RWPE1 (cell line): ENCODE measurements at regions not wholly inside any gene's neighbourhood (a gene's known extent, or its start where the extent isn't known, plus 50 kb on each side); places are given as distances from the start of the nearest gene placed in this dataset.

Experiments
- CTCF ChIA-PET: fragments of 350-600 bp; sonication (Branson Sonifier 250); formaldehyde crosslinking; extraction: SDS; loops from one replicate; lab custom pipeline; 2021; lab: Yijun Ruan, JAX
- POLR2A ChIA-PET: fragments of 400-600 bp; formaldehyde crosslinking; extraction: SDS; loops from one replicate; lab custom pipeline; 2020; ENCODE audit warnings: antibody characterized with exemption; ENCODE audit not compliant: low non-redundant PET; lab: Yijun Ruan, JAX
- DNase-seq: peaks from one replicate; pipeline ENCODE4 v3.0.0; 2012; ENCODE audit warnings: low spot score
- H3K27ac ChIP-seq: fragments of 450-650 bp; 2 replicates; pipeline ENCODE4 v1.5.1; 2017
- CTCF ChIP-seq: fragments of 450-650 bp; conservative IDR thresholded peaks from 2 replicates; pipeline ENCODE4 v1.5.1; 2017; ENCODE audit warnings: low read depth, mild to moderate bottlenecking

GRCh38 chr9:38308136-38308535 is 84.4 kb upstream of the ALDH1B1 start:
- no peak for DNase-seq
- ChIA-PET POLR2A (no interaction called here), CTCF (no interaction called here)
- H3K27ac ChIP-seq = no peak overlapping the region
- no peak for TF ChIP-seq CTCF

GRCh38 chr9:38306899-38307298 is 85.6 kb upstream of the ALDH1B1 start:
- no peak overlapping the region for H3K27ac ChIP-seq
- POLR2A ChIA-PET = interaction anchor here (0.6 kb wide), 1 partner anchor 18 kb away, joined by 3 read pairs; no protein-coding TSS in a partner anchor
- CTCF ChIA-PET = no interaction called here
- no peak for TF ChIP-seq CTCF
- DNase-seq = no peak

GRCh38 chr9:38305582-38305981 is 86.9 kb upstream of the ALDH1B1 start:
- CTCF ChIA-PET = interaction anchor here (0.6 kb wide), 1 partner anchor 154 kb away, joined by 3 read pairs; no protein-coding TSS in a partner anchor
- no peak overlapping the region for H3K27ac ChIP-seq
- no peak for TF ChIP-seq CTCF
- POLR2A ChIA-PET = no interaction called here
- DNase-seq = no peak

GRCh38 chr9:38301376-38302106 is 91.0 kb upstream of the ALDH1B1 start:
- ChIA-PET POLR2A (no interaction called here), CTCF (no interaction called here)
- H3K27ac ChIP-seq = no peak overlapping the region
- DNase-seq = no peak
- TF ChIP-seq CTCF = no peak

GRCh38 chr9:38299856-38300255 is 92.6 kb upstream of the ALDH1B1 start:
- POLR2A ChIA-PET = no interaction called here
- no peak overlapping the region for H3K27ac ChIP-seq
- DNase-seq = no peak
- TF ChIP-seq CTCF = no peak
- CTCF ChIA-PET = interaction anchor here (0.6 kb wide), 1 partner anchor 328 kb away, joined by 3 read pairs; no protein-coding TSS in a partner anchor

- no peak for DNase-seq
- TF ChIP-seq CTCF = no peak
- CTCF ChIA-PET = interaction anchor here (0.6 kb wide), 1 partner anchor 71 kb away, joined by 5 read pairs; no protein-coding TSS in a partner anchor
- POLR2A ChIA-PET = no interaction called here
- H3K27ac ChIP-seq = no peak overlapping the region
Measured at GRCh38 chr9:38298904-38299303, 93.6 kb upstream of the ALDH1B1 start.
